ENCODE measurements at regions not wholly inside any gene's neighbourhood (a gene's known extent, or its start where the extent isn't known, plus 50 kb on each side); places are given as distances from the start of the nearest gene placed in this dataset.

GRCh38 chr5:61635271-61635670 lies 303.2 kb downstream of the ZSWIM6 start:
- no peak for TF ChIP-seq POLR2AphosphoS5 (IDR thresholded peaks at IDR 0.05; ENCODE audit: low read depth, low read length)
- TF ChIP-seq FOXP2 (optimal IDR thresholded peaks at IDR 0.05; ENCODE audit: borderline replicate concordance, extremely low read depth, extremely low read length, insufficient read depth) = no peak

Data from PFSK-1 (cell line).